ENCODE measurements at regions not wholly inside any gene's neighbourhood (a gene's known extent, or its start where the extent isn't known, plus 50 kb on each side); places are given as distances from the start of the nearest gene placed in this dataset.

GRCh38 chr6:10465629-10466499, 51.0 kb upstream of the TFAP2A start:
- peak; percentile 11 for DNase-seq

Measured in stimulated activated CD4-positive, alpha-beta T cell treated with anti-CD3 and anti-CD28 coated beads, Interleukin-1b, Interleukin-23, amount 100 ng/mL, for 48 hours (primary cell).